K562 (cell line): ENCODE measurements at regions not wholly inside any gene's neighbourhood (a gene's known extent, or its start where the extent isn't known, plus 50 kb on each side); places are given as distances from the start of the nearest gene placed in this dataset.

Source experiments
- RUNX1 ChIP-seq: sonication (generic); IDR thresholded peaks from 2 replicates; pipeline ENCODE4 v1.6.1; 2016; ENCODE audit warnings: antibody characterized with exemption, low read depth
- TBP ChIP-seq: optimal IDR thresholded peaks from 2 replicates; pipeline ENCODE3; 2011; ENCODE audit warnings: low read depth, low read length, improper control_type of control experiment
- TCF7 ChIP-seq: sonication (generic); IDR thresholded peaks from 2 replicates; pipeline ENCODE4 v1.6.1; 2016; ENCODE audit warnings: antibody characterized with exemption, borderline replicate concordance
- ZFPM2 ChIP-seq: fragments of 250-450 bp; sonication (Bioruptor Pico); IDR thresholded peaks from 2 replicates; pipeline ENCODE4 v1.5.1; 2022; ENCODE audit warnings: mild to moderate bottlenecking
- ZKSCAN1 ChIP-seq: fragments of 150-350 bp; IDR thresholded peaks from 2 replicates; pipeline ENCODE4 v1.6.1; 2016; ENCODE audit warnings: low read depth, low read length
- ZNF696 ChIP-seq: fragments of 250-450 bp; sonication (Bioruptor Pico); conservative IDR thresholded peaks from 2 replicates; pipeline ENCODE4 v1.4.0; 2020; ENCODE audit warnings: mild to moderate bottlenecking, moderate library complexity
- TF ChIP-seq, protein P1 (sequence below): fragments of 450-650 bp; IDR thresholded peaks from 2 replicates; pipeline ENCODE4 v1.6.1; 2016; ENCODE audit warnings: mild to moderate bottlenecking, moderate library complexity
- TF ChIP-seq, protein P2 (sequence below): fragments of 450-650 bp; formaldehyde crosslinking; IDR thresholded peaks from 2 replicates; pipeline ENCODE4 v1.4.0; 2020; ENCODE audit warnings: mild to moderate bottlenecking

DNA sequence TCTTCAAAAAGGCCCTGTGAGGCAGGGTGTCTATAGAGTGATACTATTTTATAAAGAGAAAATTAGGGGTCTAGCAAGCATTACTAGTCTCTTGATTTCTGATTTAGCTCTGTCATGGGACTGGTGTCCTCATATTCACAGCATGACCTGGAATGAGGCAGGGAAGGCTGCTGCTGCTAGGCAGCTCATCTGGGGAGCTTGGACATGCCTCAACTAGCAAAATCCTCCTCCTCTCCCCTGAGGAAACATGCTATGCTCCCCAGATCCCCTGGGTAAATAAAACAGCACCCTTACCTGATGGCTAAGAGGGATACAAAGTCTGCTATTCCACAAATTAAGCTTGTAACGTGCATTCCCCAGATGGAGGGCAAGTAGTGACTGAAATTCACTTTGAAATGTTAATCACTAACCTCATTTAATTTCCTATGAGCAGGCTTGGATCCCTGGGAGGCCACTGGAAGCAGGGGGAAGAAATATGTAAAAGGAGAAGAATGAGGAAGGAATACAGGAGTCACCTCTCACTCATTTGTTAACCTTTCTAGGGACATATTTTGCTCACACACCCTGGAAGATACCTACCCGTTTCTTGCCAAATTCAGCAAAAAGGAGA, 709.4 kb downstream of the SQOR start (continued):
- TF ChIP-seq, protein P1, sequence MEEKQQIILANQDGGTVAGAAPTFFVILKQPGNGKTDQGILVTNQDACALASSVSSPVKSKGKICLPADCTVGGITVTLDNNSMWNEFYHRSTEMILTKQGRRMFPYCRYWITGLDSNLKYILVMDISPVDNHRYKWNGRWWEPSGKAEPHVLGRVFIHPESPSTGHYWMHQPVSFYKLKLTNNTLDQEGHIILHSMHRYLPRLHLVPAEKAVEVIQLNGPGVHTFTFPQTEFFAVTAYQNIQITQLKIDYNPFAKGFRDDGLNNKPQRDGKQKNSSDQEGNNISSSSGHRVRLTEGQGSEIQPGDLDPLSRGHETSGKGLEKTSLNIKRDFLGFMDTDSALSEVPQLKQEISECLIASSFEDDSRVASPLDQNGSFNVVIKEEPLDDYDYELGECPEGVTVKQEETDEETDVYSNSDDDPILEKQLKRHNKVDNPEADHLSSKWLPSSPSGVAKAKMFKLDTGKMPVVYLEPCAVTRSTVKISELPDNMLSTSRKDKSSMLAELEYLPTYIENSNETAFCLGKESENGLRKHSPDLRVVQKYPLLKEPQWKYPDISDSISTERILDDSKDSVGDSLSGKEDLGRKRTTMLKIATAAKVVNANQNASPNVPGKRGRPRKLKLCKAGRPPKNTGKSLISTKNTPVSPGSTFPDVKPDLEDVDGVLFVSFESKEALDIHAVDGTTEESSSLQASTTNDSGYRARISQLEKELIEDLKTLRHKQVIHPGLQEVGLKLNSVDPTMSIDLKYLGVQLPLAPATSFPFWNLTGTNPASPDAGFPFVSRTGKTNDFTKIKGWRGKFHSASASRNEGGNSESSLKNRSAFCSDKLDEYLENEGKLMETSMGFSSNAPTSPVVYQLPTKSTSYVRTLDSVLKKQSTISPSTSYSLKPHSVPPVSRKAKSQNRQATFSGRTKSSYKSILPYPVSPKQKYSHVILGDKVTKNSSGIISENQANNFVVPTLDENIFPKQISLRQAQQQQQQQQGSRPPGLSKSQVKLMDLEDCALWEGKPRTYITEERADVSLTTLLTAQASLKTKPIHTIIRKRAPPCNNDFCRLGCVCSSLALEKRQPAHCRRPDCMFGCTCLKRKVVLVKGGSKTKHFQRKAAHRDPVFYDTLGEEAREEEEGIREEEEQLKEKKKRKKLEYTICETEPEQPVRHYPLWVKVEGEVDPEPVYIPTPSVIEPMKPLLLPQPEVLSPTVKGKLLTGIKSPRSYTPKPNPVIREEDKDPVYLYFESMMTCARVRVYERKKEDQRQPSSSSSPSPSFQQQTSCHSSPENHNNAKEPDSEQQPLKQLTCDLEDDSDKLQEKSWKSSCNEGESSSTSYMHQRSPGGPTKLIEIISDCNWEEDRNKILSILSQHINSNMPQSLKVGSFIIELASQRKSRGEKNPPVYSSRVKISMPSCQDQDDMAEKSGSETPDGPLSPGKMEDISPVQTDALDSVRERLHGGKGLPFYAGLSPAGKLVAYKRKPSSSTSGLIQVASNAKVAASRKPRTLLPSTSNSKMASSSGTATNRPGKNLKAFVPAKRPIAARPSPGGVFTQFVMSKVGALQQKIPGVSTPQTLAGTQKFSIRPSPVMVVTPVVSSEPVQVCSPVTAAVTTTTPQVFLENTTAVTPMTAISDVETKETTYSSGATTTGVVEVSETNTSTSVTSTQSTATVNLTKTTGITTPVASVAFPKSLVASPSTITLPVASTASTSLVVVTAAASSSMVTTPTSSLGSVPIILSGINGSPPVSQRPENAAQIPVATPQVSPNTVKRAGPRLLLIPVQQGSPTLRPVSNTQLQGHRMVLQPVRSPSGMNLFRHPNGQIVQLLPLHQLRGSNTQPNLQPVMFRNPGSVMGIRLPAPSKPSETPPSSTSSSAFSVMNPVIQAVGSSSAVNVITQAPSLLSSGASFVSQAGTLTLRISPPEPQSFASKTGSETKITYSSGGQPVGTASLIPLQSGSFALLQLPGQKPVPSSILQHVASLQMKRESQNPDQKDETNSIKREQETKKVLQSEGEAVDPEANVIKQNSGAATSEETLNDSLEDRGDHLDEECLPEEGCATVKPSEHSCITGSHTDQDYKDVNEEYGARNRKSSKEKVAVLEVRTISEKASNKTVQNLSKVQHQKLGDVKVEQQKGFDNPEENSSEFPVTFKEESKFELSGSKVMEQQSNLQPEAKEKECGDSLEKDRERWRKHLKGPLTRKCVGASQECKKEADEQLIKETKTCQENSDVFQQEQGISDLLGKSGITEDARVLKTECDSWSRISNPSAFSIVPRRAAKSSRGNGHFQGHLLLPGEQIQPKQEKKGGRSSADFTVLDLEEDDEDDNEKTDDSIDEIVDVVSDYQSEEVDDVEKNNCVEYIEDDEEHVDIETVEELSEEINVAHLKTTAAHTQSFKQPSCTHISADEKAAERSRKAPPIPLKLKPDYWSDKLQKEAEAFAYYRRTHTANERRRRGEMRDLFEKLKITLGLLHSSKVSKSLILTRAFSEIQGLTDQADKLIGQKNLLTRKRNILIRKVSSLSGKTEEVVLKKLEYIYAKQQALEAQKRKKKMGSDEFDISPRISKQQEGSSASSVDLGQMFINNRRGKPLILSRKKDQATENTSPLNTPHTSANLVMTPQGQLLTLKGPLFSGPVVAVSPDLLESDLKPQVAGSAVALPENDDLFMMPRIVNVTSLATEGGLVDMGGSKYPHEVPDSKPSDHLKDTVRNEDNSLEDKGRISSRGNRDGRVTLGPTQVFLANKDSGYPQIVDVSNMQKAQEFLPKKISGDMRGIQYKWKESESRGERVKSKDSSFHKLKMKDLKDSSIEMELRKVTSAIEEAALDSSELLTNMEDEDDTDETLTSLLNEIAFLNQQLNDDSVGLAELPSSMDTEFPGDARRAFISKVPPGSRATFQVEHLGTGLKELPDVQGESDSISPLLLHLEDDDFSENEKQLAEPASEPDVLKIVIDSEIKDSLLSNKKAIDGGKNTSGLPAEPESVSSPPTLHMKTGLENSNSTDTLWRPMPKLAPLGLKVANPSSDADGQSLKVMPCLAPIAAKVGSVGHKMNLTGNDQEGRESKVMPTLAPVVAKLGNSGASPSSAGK: no peak
- no peak for TF ChIP-seq ZFPM2 (CRISPR knock-in tag)
- no peak for TF ChIP-seq TCF7
- TF ChIP-seq, protein P2, sequence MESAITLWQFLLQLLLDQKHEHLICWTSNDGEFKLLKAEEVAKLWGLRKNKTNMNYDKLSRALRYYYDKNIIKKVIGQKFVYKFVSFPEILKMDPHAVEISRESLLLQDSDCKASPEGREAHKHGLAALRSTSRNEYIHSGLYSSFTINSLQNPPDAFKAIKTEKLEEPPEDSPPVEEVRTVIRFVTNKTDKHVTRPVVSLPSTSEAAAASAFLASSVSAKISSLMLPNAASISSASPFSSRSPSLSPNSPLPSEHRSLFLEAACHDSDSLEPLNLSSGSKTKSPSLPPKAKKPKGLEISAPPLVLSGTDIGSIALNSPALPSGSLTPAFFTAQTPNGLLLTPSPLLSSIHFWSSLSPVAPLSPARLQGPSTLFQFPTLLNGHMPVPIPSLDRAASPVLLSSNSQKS: no peak
- TF ChIP-seq ZNF696: no peak
- TF ChIP-seq RUNX1: no peak
- TF ChIP-seq TBP: no peak
- no peak for TF ChIP-seq ZKSCAN1
